ENCODE measurements at regions not wholly inside any gene's neighbourhood (a gene's known extent, or its start where the extent isn't known, plus 50 kb on each side); places are given as distances from the start of the nearest gene placed in this dataset.

DNA sequence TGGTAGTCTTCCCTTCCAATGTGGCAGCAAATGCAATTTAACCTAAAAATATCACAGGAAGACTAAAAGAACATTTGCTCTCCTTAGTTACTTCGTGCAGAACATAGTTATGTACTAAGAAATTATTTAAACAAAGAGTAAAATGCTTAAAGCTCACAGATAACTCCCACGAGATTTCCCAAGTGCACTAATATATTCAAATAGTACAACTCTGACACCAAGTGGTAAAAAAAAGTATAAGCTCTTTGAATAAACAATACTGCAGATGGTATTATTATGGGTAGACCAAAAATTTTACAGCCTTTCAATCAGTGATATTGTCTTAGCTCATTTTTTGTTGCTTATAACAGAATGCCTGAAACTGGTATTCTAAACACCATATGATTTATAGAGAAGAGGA lies 52.8 kb upstream of the FILIP1 start:
- H3K4me1 Mint-ChIP-seq = peaks cover 6% of the 10 kb centered on the region
- ChIA-PET POLR2A (no interaction called here), CTCF (no interaction called here)
- no peak overlapping the region for H3K4me3 Mint-ChIP-seq
- no peaks in the 10 kb centered on the region for H3K36me3 Mint-ChIP-seq (ENCODE audit: low read depth)
- no peaks in the 10 kb centered on the region for H3K9me3 Mint-ChIP-seq
- DNase-seq = no peak
- no peak overlapping the region for H3K27ac Mint-ChIP-seq
- H3K27me3 Mint-ChIP-seq = peaks cover 8% of the 10 kb centered on the region

DNA sequence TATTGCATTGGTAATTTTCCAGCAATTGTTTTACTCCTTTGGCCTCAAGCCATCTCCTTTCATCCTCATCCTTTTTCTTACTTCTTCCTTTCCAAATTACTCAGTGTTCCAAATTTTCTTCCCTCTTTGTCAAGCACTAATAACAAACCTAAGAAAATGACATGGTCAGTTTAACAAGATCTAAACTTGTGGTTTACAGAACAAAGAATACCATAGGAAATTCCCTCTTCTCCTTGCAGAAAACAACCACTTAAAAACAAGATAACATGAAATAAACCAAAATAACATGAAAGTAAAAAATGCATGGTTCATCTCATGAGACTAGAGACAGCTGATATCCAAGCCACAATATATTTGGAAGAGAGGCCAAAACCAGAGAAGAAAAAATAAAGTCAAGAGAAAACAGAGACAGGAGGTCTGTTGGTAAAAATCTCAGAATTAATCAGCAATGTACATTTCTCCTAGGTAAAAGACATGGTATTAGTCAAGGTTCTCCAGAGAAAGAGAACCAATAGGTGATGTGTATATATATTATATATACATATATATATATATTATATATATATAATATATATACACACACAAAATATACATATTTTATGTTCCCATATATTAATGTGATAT lies 51.0 kb upstream of the SENP6 start:
- no peaks in the 10 kb centered on the region for H3K27me3 Mint-ChIP-seq
- no peak overlapping the region for H3K27ac Mint-ChIP-seq
- H3K9me3 Mint-ChIP-seq = no peaks in the 10 kb centered on the region
- H3K4me3 Mint-ChIP-seq = no peak overlapping the region
- ChIA-PET CTCF (no interaction called here), POLR2A (no interaction called here)
- no peaks in the 10 kb centered on the region for H3K36me3 Mint-ChIP-seq (ENCODE audit: low read depth)
- no peak for DNase-seq
- H3K4me1 Mint-ChIP-seq = peaks cover 11% of the 10 kb centered on the region

DNA sequence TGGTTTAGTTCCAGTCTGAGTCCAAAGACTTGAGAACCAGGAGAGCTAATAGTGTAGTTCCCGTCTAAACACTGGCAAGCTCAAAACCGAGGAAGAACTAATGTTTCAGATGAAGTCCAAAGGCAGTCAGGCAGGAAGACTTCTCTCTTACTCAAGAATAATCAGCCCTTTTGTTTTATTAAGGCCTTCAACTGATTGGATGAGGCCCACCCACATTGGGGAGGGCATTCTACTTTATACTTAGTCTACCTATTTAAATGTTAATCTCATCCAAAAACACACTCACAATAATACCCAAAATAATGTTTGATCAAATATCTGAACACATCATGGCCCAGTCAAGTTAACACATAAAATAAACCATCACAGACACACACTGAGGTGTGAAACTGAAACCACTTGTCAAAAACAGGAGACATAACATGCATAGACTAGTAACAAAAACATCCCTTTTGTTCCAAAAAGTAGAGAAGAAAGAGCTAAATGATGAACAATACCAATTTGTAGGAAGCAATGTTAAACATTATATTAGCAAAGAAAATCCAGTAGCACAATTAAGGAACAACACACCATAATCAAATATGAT lies 50.2 kb upstream of the SENP6 start:
- DNase-seq = no peak
- Mint-ChIP-seq H3K4me1 (peaks cover 11% of the 10 kb centered on the region), H3K27me3 (no peaks in the 10 kb centered on the region), H3K4me3 (no peak overlapping the region), H3K9me3 (no peaks in the 10 kb centered on the region), H3K27ac (no peak overlapping the region), H3K36me3 (ENCODE audit: low read depth) (no peaks in the 10 kb centered on the region)
- ChIA-PET CTCF (interaction anchor here (0.6 kb wide), 1 partner anchor 342 kb away, joined by 3 read pairs; no protein-coding TSS in a partner anchor), POLR2A (no interaction called here)
